ENCODE measurements at regions not wholly inside any gene's neighbourhood (a gene's known extent, or its start where the extent isn't known, plus 50 kb on each side); places are given as distances from the start of the nearest gene placed in this dataset.

GRCh38 chr16:59242556-59242955, 508.4 kb upstream of the GOT2 start:
- TF ChIP-seq CTCF (IDR thresholded peaks at IDR 0.05 in 4 of 5, conservative IDR thresholded peaks at IDR 0.05 in 1 of 5) (no peak), POLR2A (IDR thresholded peaks at IDR 0.05) (no peak)
